H9 (cell line): ENCODE measurements at regions not wholly inside any gene's neighbourhood (a gene's known extent, or its start where the extent isn't known, plus 50 kb on each side); places are given as distances from the start of the nearest gene placed in this dataset.

Experiments
- DNase-seq: peaks from one replicate; pipeline ENCODE4 v3.0.0-alpha.2; 2017
- H2AFZ ChIP-seq: one replicate; pipeline ENCODE4 v1.6.1; 2013; ENCODE audit warnings: mild to moderate bottlenecking, low read length, control low read depth, moderate library complexity
- H2AK5ac ChIP-seq: 2 replicates; pipeline ENCODE4 v1.6.1; 2013; ENCODE audit warnings: low read length, control low read depth, mixed read lengths; ENCODE audit not compliant: insufficient read length
- H2BK120ac ChIP-seq: one replicate; pipeline ENCODE4 v1.6.1; 2013; ENCODE audit warnings: low read depth, mild to moderate bottlenecking, low read length, control low read depth, inconsistent platforms; ENCODE audit not compliant: poor library complexity, severe bottlenecking
- H2BK12ac ChIP-seq: 2 replicates; pipeline ENCODE4 v1.6.1; 2013; ENCODE audit warnings: low read length, control low read depth, mixed read lengths, low read depth; ENCODE audit not compliant: insufficient read length
- H2BK15ac ChIP-seq: 2 replicates; pipeline ENCODE4 v1.6.1; 2013; ENCODE audit warnings: low read depth, low read length, control low read depth
- H2BK20ac ChIP-seq: one replicate; pipeline ENCODE4 v1.6.1; 2013; ENCODE audit warnings: low read depth, mild to moderate bottlenecking, low read length, control low read depth, inconsistent platforms; ENCODE audit not compliant: poor library complexity, severe bottlenecking
- H2BK5ac ChIP-seq: 2 replicates; pipeline ENCODE4 v1.6.1; 2013; ENCODE audit warnings: low read length, control low read depth, mixed read lengths; ENCODE audit not compliant: insufficient read length
- H3K14ac ChIP-seq: 2 replicates; pipeline ENCODE4 v1.6.1; 2013; ENCODE audit warnings: low read length, control low read depth; ENCODE audit not compliant: insufficient read depth
- H3K18ac ChIP-seq: 2 replicates; pipeline ENCODE4 v1.6.1; 2013; ENCODE audit warnings: low read depth, mild to moderate bottlenecking, mixed read lengths, low read length, control low read depth; ENCODE audit not compliant: insufficient read length
- H3K23ac ChIP-seq: 2 replicates; pipeline ENCODE4 v1.6.1; 2013; ENCODE audit warnings: low read length, control low read depth, mixed read lengths, low read depth; ENCODE audit not compliant: insufficient read length
- H3K23me2 ChIP-seq: 2 replicates; pipeline ENCODE4 v1.6.1; 2013; ENCODE audit warnings: low read depth, mild to moderate bottlenecking, mixed read lengths, low read length, control low read depth; ENCODE audit not compliant: insufficient read length, poor library complexity, severe bottlenecking
- H3K27ac ChIP-seq: 2 replicates; pipeline ENCODE4 v1.5.1; 2013; ENCODE audit warnings: low read length, control low read depth, mixed read lengths, low read depth; ENCODE audit not compliant: insufficient read length
- H3K27me3 ChIP-seq: 2 replicates; pipeline ENCODE4 v1.6.1; 2013; ENCODE audit warnings: low read length, control low read depth, inconsistent platforms; ENCODE audit not compliant: insufficient read depth
- H3K4ac ChIP-seq: 2 replicates; pipeline ENCODE4 v1.6.1; 2013; ENCODE audit warnings: low read depth, mild to moderate bottlenecking, control low read depth, inconsistent platforms, low read length, moderate library complexity
- H3K4me1 ChIP-seq: 2 replicates; pipeline ENCODE4 v1.6.1; 2013; ENCODE audit warnings: low read length, control low read depth, inconsistent platforms; ENCODE audit not compliant: insufficient read depth
- H3K4me2 ChIP-seq: 2 replicates; pipeline ENCODE4 v1.6.1; 2013; ENCODE audit warnings: low read length, control low read depth, mixed read lengths; ENCODE audit not compliant: insufficient read length, insufficient read depth
- H3K56ac ChIP-seq: 2 replicates; pipeline ENCODE4 v1.6.1; 2013; ENCODE audit warnings: low read depth, mild to moderate bottlenecking, mixed read lengths, low read length, control low read depth; ENCODE audit not compliant: insufficient read length
- H3K79me1 ChIP-seq: 2 replicates; pipeline ENCODE4 v1.6.1; 2013; ENCODE audit warnings: low read depth, mild to moderate bottlenecking, moderate library complexity, low read length, control low read depth, inconsistent platforms; ENCODE audit not compliant: insufficient read depth, poor library complexity, severe bottlenecking
- H3K79me2 ChIP-seq: 2 replicates; pipeline ENCODE4 v1.6.1; 2013; ENCODE audit warnings: low read length, control low read depth, inconsistent platforms; ENCODE audit not compliant: insufficient read depth
- H3K9ac ChIP-seq: 2 replicates; pipeline ENCODE4 v1.6.1; 2013; ENCODE audit warnings: low read length, control low read depth, mixed read lengths; ENCODE audit not compliant: insufficient read length; ENCODE audit errors: extremely low read depth
- H3K9me3 ChIP-seq: one replicate; pipeline ENCODE4 v1.6.1; 2013; ENCODE audit warnings: low read depth, low read length, inconsistent platforms; ENCODE audit not compliant: control insufficient read depth
- H3T11ph ChIP-seq: one replicate; pipeline ENCODE4 v1.6.1; 2013; ENCODE audit warnings: mild to moderate bottlenecking, low read length, control low read depth, inconsistent platforms
- H4K20me1 ChIP-seq: one replicate; pipeline ENCODE4 v1.6.1; 2013; ENCODE audit not compliant: control insufficient read depth, insufficient read length, insufficient read depth
- H4K5ac ChIP-seq: 2 replicates; pipeline ENCODE4 v1.6.1; 2013; ENCODE audit warnings: low read depth, mild to moderate bottlenecking, mixed read lengths, low read length, control low read depth; ENCODE audit not compliant: insufficient read length
- H4K8ac ChIP-seq: replicated peaks from 2 replicates; pipeline ENCODE4 v1.6.1; 2013; ENCODE audit warnings: low read length, control low read depth, mixed read lengths, low read depth; ENCODE audit not compliant: insufficient read length
- H4K91ac ChIP-seq: 2 replicates; pipeline ENCODE4 v1.6.1; 2013; ENCODE audit warnings: low read depth, mild to moderate bottlenecking, moderate library complexity, mixed read lengths, low read length, control low read depth; ENCODE audit not compliant: insufficient read length
- H3K27ac Mint-ChIP-seq, 3 experiments: 2 replicates in 2 of 3; 3 replicates in 1 of 3; pipeline ENCODE4 v1.8.0; 2020 to 2021; ENCODE audit warnings: mixed read lengths in 3 of 3, mild to moderate bottlenecking in 1 of 3, moderate library complexity in 1 of 3
- H3K27me3 Mint-ChIP-seq: 2 replicates; pipeline ENCODE4 v1.8.0; 2021; ENCODE audit warnings: low read depth, mild to moderate bottlenecking, moderate library complexity, mixed read lengths
- H3K36me3 Mint-ChIP-seq, 3 experiments: 2 replicates in 2 of 3; 3 replicates in 1 of 3; pipeline ENCODE4 v1.8.0; 2020 to 2021; ENCODE audit warnings: low read depth in 3 of 3, mixed read lengths in 3 of 3; ENCODE audit not compliant: insufficient read depth in 1 of 3
- H3K4me1 Mint-ChIP-seq, 2 experiments: 2 replicates each; pipeline ENCODE4 v1.8.0; 2020; ENCODE audit warnings: mixed read lengths in 2 of 2
- H3K4me3 Mint-ChIP-seq, 2 experiments: 2 replicates in 1 of 2; 3 replicates in 1 of 2; pipeline ENCODE4 v1.8.0; 2020 to 2021; ENCODE audit warnings: mild to moderate bottlenecking in 2 of 2, mixed read lengths in 2 of 2, moderate library complexity in 1 of 2
- H3K9me3 Mint-ChIP-seq, 2 experiments: 2 replicates in 1 of 2; 3 replicates in 1 of 2; pipeline ENCODE4 v1.8.0; 2020; ENCODE audit warnings: mild to moderate bottlenecking in 2 of 2, mixed read lengths in 2 of 2, moderate library complexity in 1 of 2
- WGBS: extraction: QIAGEN DNeasy Blood & Tissue Kit; methylation state at CpG from one replicate; pipeline ENCODE4 v1.1.7; 2013; ENCODE audit warnings: missing lambda C conversion rate, low lambda C conversion rate, mixed read lengths; ENCODE audit not compliant: insufficient read length; ENCODE audit errors: extremely low coverage; 5-methylcytosine and 5-hydroxymethylcytosine counted together
- TF ChIP-seq, protein P1 (sequence below): fragments of 200-600 bp; sonication (generic); conservative IDR thresholded peaks from 3 replicates; pipeline ENCODE4 v1.8.0; 2021; ENCODE audit warnings: antibody characterized with exemption, mild to moderate bottlenecking

DNA sequence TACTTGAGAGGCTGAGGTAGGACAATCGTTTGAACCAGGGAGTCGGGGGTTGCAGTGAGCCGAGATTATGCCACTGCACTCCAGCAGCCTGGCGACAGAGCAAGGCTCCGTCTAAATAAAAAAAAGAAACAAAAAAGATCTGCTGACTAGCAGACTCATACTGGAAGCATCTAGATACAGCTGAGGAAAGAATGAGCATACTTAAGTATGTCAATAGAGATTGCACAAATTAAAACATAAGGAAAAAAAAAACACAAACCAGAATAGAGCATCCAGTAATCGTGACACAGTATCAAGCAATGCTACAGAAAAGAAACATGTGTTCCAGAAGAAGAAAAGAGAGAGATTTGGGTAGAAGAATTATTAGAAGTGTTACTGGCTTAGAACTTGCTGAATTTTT is 105.5 kb upstream of the SPOCK3 start:
- no peak overlapping the region for H3K27ac Mint-ChIP-seq
- TF ChIP-seq, protein P1, sequence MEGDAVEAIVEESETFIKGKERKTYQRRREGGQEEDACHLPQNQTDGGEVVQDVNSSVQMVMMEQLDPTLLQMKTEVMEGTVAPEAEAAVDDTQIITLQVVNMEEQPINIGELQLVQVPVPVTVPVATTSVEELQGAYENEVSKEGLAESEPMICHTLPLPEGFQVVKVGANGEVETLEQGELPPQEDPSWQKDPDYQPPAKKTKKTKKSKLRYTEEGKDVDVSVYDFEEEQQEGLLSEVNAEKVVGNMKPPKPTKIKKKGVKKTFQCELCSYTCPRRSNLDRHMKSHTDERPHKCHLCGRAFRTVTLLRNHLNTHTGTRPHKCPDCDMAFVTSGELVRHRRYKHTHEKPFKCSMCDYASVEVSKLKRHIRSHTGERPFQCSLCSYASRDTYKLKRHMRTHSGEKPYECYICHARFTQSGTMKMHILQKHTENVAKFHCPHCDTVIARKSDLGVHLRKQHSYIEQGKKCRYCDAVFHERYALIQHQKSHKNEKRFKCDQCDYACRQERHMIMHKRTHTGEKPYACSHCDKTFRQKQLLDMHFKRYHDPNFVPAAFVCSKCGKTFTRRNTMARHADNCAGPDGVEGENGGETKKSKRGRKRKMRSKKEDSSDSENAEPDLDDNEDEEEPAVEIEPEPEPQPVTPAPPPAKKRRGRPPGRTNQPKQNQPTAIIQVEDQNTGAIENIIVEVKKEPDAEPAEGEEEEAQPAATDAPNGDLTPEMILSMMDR = no peak

More for the DNA sequence above, 105.5 kb upstream of the SPOCK3 start:
- Mint-ChIP-seq H3K36me3 (no peaks in the 10 kb centered on the region), H3K4me3 (no peak overlapping the region), H3K4me1 (no peaks in the 10 kb centered on the region), H3K27me3 (no peaks in the 10 kb centered on the region), H3K9me3 (peaks cover 2 to 3% of the 10 kb centered on the region in 2 experiments; a peak in 3 of 5 replicates)
- Histone ChIP-seq H4K8ac (no peak overlapping the region), H3T11ph (no peak overlapping the region), H3K9me3 (no peaks in the 10 kb centered on the region), H3K23me2 (no peaks in the 10 kb centered on the region), H2BK12ac (no peak overlapping the region), H3K56ac (no peak overlapping the region), H3K14ac (no peak overlapping the region), H3K9ac (no peak overlapping the region), H3K79me2 (no peaks in the 10 kb centered on the region), H3K4ac (no peak overlapping the region), H2BK20ac (no peak overlapping the region), H3K27ac (no peak overlapping the region), H2BK120ac (no peak overlapping the region), H3K4me2 (no peak overlapping the region), H2BK5ac (no peak overlapping the region), H3K18ac (no peak overlapping the region), H3K4me1 (no peaks in the 10 kb centered on the region), H3K79me1 (no peaks in the 10 kb centered on the region), H4K5ac (no peak overlapping the region), H2AFZ (no peak overlapping the region), H4K91ac (no peak overlapping the region), H3K27me3 (no peaks in the 10 kb centered on the region), H4K20me1 (no peaks in the 10 kb centered on the region), H3K23ac (no peak overlapping the region), H2AK5ac (no peak overlapping the region), H2BK15ac (no peak overlapping the region)
- DNase-seq = no peak
- no CpG with 5 or more reads among the region's 6 CpGs for WGBS
